K562 (cell line): ENCODE measurements at regions not wholly inside any gene's neighbourhood (a gene's known extent, or its start where the extent isn't known, plus 50 kb on each side); places are given as distances from the start of the nearest gene placed in this dataset.

Experiments
- ATAC-seq: fragments of 200-7000 bp; cut with Tn5 transposase; 3 replicates; pipeline ENCODE4 v1.9.1; 2020; ENCODE audit warnings: moderate library complexity
- BruUV-seq: library from RNA; stranded (reverse); fragments of 400-500 nt; replicated peaks from 2 replicates; lab custom pipeline; 2021; lab: Mats Ljungman, UMichigan
- CTCF ChIA-PET: fragments of 300-600 bp; formaldehyde crosslinking; extraction: SDS; loops from one replicate; lab custom pipeline; 2021; ENCODE audit warnings: low intra/inter-chr PET ratio; lab: Yijun Ruan, JAX
- POLR2A ChIA-PET: fragments of 300-600, 350-650 bp; sonication (Branson Sonifier 250); formaldehyde crosslinking; extraction: SDS; loops from one replicate; lab custom pipeline; 2021; ENCODE audit warnings: antibody characterized with exemption, inconsistent platforms; lab: Yijun Ruan, JAX
- DNase-seq, 4 experiments: peaks; one replicate each; pipeline versions ENCODE4 v3.0.0 to v3.0.0-alpha.2; 2011 to 2018; ENCODE audit warnings: low spot score in 3 of 4, mixed read lengths in 3 of 4; ENCODE audit errors: extremely low read depth in 1 of 4
- FAIRE-seq: peaks from 2 replicates; lab custom pipeline; 2011; peaks lifted over from hg19 to GRCh38; lab: Jason Lieb, UNC
- H2AFZ ChIP-seq: 2 replicates; pipeline ENCODE4 v1.6.0; 2011; ENCODE audit warnings: low read depth, low read length, control low read depth, inconsistent platforms
- H3K27ac ChIP-seq: fragments of 200-600 bp; 3 replicates; pipeline ENCODE4 v1.8.0; 2011; ENCODE audit warnings: low read depth, mild to moderate bottlenecking, control low read depth, inconsistent platforms, low read length, moderate library complexity, mixed read lengths; ENCODE audit errors: extremely low read depth
- H3K27me3 ChIP-seq, 2 experiments: fragments of 300-600 bp in 1 of 2; 2 replicates in 1 of 2; 3 replicates in 1 of 2; pipeline versions ENCODE4 v1.6.0 to v1.8.0; 2011; ENCODE audit warnings: inconsistent platforms in 2 of 2, low read length in 2 of 2, mild to moderate bottlenecking in 1 of 2, mixed read lengths in 1 of 2, moderate library complexity in 1 of 2; ENCODE audit not compliant: control insufficient read depth in 2 of 2, insufficient read depth in 2 of 2
- H3K36me3 ChIP-seq: fragments of 300-600 bp; 3 replicates; pipeline ENCODE4 v1.8.0; 2011; ENCODE audit warnings: mild to moderate bottlenecking, low read length, inconsistent platforms; ENCODE audit not compliant: control insufficient read depth, insufficient read depth
- H3K4me1 ChIP-seq, 2 experiments: fragments of 200-600 bp in 1 of 2; replicated peaks in 1 of 2; 2 replicates in 1 of 2; 3 replicates in 1 of 2; pipeline versions ENCODE4 v1.5.1 to v1.8.0; 2011; ENCODE audit warnings: inconsistent platforms in 2 of 2, low read length in 2 of 2, mild to moderate bottlenecking in 1 of 2, mixed read lengths in 1 of 2, moderate library complexity in 1 of 2; ENCODE audit not compliant: control insufficient read depth in 2 of 2, insufficient read depth in 2 of 2
- H3K4me2 ChIP-seq: 2 replicates; pipeline ENCODE4 v1.6.1; 2011; ENCODE audit warnings: low read length, control low read depth, inconsistent platforms, mixed read lengths; ENCODE audit not compliant: insufficient read depth
- H3K4me3 ChIP-seq: fragments of 200-600 bp; sonication (generic), shearing (Covaris generic); 2 replicates; pipeline ENCODE4 v1.5.1; 2016; ENCODE audit warnings: control low read depth, inconsistent platforms
- H3K79me2 ChIP-seq: fragments of 200-600 bp; 3 replicates; pipeline ENCODE4 v1.8.0; 2011; ENCODE audit warnings: low read length, inconsistent platforms; ENCODE audit not compliant: control insufficient read depth, insufficient read depth
- H3K9ac ChIP-seq, 2 experiments: 2 replicates each; pipeline versions ENCODE4 v1.6.0 to v1.6.1; 2011; ENCODE audit warnings: low read depth in 2 of 2, low read length in 2 of 2, control low read depth in 1 of 2, inconsistent platforms in 1 of 2, mild to moderate bottlenecking in 1 of 2, mixed read lengths in 1 of 2; ENCODE audit not compliant: insufficient read depth in 1 of 2
- H3K9me1 ChIP-seq: one replicate; pipeline ENCODE4 v1.6.0; 2011; ENCODE audit warnings: inconsistent platforms, mild to moderate bottlenecking, low read length, moderate library complexity; ENCODE audit not compliant: control insufficient read depth, insufficient read depth
- H3K9me3 ChIP-seq: replicated peaks from 2 replicates; pipeline ENCODE4 v1.5.1; 2011; ENCODE audit warnings: low read depth, low read length, inconsistent platforms; ENCODE audit not compliant: control insufficient read depth, insufficient read depth
- H4K20me1 ChIP-seq: replicated peaks from 2 replicates; pipeline ENCODE4 v1.6.1; 2011; ENCODE audit warnings: low read length, inconsistent platforms, mixed read lengths; ENCODE audit not compliant: control insufficient read depth, insufficient read depth
- DDX20 ChIP-seq: fragments of 450-650 bp; IDR thresholded peaks from 2 replicates; pipeline ENCODE4 v1.6.1; 2016; ENCODE audit warnings: missing genetic modification characterization, low read depth, mild to moderate bottlenecking, missing compliant biosample characterization, moderate library complexity
- KDM4B ChIP-seq, 2 experiments: fragments of 450-650 bp in 1 of 2; sonication (generic) in 1 of 2; IDR thresholded peaks; 2 replicates each; pipeline ENCODE4 v1.6.1; 2016 to 2017; ENCODE audit warnings: borderline replicate concordance in 2 of 2, antibody characterized with exemption in 1 of 2, low read depth in 1 of 2, mild to moderate bottlenecking in 1 of 2
- MEF2D ChIP-seq: conservative IDR thresholded peaks from 2 replicates; pipeline ENCODE4 v1.6.1; 2016; ENCODE audit warnings: low read depth, missing genetic modification characterization, missing compliant biosample characterization
- MIER1 ChIP-seq: fragments of 450-650 bp; IDR thresholded peaks from 2 replicates; pipeline ENCODE4 v1.6.1; 2016; ENCODE audit warnings: antibody characterized with exemption, mild to moderate bottlenecking, low read depth
- MNT ChIP-seq, 2 experiments: fragments of 450-650 bp; conservative IDR thresholded peaks; 2 replicates each; pipeline ENCODE4 v1.6.1; 2017; ENCODE audit warnings: mild to moderate bottlenecking in 2 of 2, moderate library complexity in 2 of 2
- NR2F6 ChIP-seq: fragments of 450-650 bp; formaldehyde crosslinking; IDR thresholded peaks from 2 replicates; pipeline ENCODE4 v1.4.0; 2020; ENCODE audit warnings: mild to moderate bottlenecking
- RBM17 ChIP-seq: fragments of 200-400 bp; formaldehyde crosslinking; IDR thresholded peaks from 2 replicates; pipeline ENCODE4 v1.6.1; 2017; ENCODE audit warnings: low read depth, mild to moderate bottlenecking, low read length, borderline replicate concordance
- SREBF2 ChIP-seq: sonication (generic); formaldehyde crosslinking; IDR thresholded peaks from 2 replicates; pipeline ENCODE4 v1.4.0; 2020; ENCODE audit warnings: mild to moderate bottlenecking, missing genetic modification reagents
- TCF7L2 ChIP-seq: fragments of 150-350 bp; IDR thresholded peaks from 2 replicates; pipeline ENCODE4 v1.6.1; 2016; ENCODE audit warnings: low read depth, mild to moderate bottlenecking, low read length, moderate library complexity
- TFAM ChIP-seq: fragments of 250-450 bp; sonication (Bioruptor Pico); conservative IDR thresholded peaks from 2 replicates; pipeline ENCODE4 v1.5.0; 2021; ENCODE audit warnings: mild to moderate bottlenecking, moderate library complexity
- TFAP4 ChIP-seq: sonication (generic); formaldehyde crosslinking; IDR thresholded peaks from 2 replicates; pipeline ENCODE4 v1.8.0; 2022; ENCODE audit warnings: missing genetic modification reagents, mild to moderate bottlenecking, moderate library complexity, borderline replicate concordance
- TOE1 ChIP-seq, 2 experiments: fragments of 450-650 bp in 1 of 2; sonication (generic) in 1 of 2; formaldehyde crosslinking in 1 of 2; IDR thresholded peaks; 2 replicates each; pipeline versions ENCODE4 v1.7.1 to v1.8.0; 2016 to 2022; ENCODE audit warnings: borderline replicate concordance in 2 of 2, mild to moderate bottlenecking in 2 of 2, antibody characterized with exemption in 1 of 2, inconsistent platforms in 1 of 2, low read depth in 1 of 2, missing genetic modification reagents in 1 of 2, moderate library complexity in 1 of 2
- XRCC3 ChIP-seq: fragments of 450-650 bp; IDR thresholded peaks from 2 replicates; pipeline ENCODE4 v1.6.1; 2017; ENCODE audit warnings: mild to moderate bottlenecking, moderate library complexity
- ZBTB17 ChIP-seq: fragments of 450-650 bp; formaldehyde crosslinking; IDR thresholded peaks from 2 replicates; pipeline ENCODE4 v1.4.0; 2020; ENCODE audit warnings: mild to moderate bottlenecking
- ZNF197 ChIP-seq: fragments of 200-800 bp; sonication (Bioruptor generic); IDR thresholded peaks from 2 replicates; pipeline ENCODE4 v1.6.1; 2016; ENCODE audit warnings: low read depth, missing genetic modification characterization, missing compliant biosample characterization
- ZNF57 ChIP-seq: fragments of 450-650 bp; formaldehyde crosslinking; IDR thresholded peaks from 2 replicates; pipeline ENCODE4 v1.4.0; 2020; ENCODE audit warnings: mild to moderate bottlenecking, moderate library complexity
- ZSCAN29 ChIP-seq: fragments of 450-650 bp; IDR thresholded peaks from 2 replicates; pipeline ENCODE4 v1.6.1; 2017
- WGBS: fragments of 100-300 bp; shearing (Covaris generic); methylation state at CpG from one replicate; pipeline ENCODE4 v1.1.6; 2016; ENCODE audit warnings: low coverage, mixed read lengths; ENCODE audit not compliant: insufficient coverage; ENCODE audit errors: missing lambda C conversion rate; 5-methylcytosine and 5-hydroxymethylcytosine counted together
- in situ Hi-C: fragments of 300-500 bp; cut with MboI; formaldehyde crosslinking; loops from 4 replicates; pipeline ENCODE4 v1.15.0; 2018; ENCODE audit warnings: inconsistent platforms, mixed read lengths
- intact Hi-C: fragments of 100-400 bp; cut with micrococcal nuclease; formaldehyde crosslinking; loops from 2 replicates; pipeline ENCODE4 v1.14.2; 2022
- TF ChIP-seq, protein P1 (sequence below): fragments of 250-450 bp; sonication (Bioruptor Pico); IDR thresholded peaks from 2 replicates; pipeline ENCODE4 v1.8.0; 2022; ENCODE audit warnings: inconsistent platforms

GRCh38 chr18:27709344-27709743, 467.6 kb downstream of the CDH2 start:
- no peaks in the 10 kb centered on the region for H3K4me1 ChIP-seq
- in situ Hi-C loops, result no loop called here
- CTCF ChIA-PET, result no interaction called here

More at GRCh38 chr18:27709344-27709743, 467.6 kb downstream of the CDH2 start:
- Histone ChIP-seq H3K27ac (no peak overlapping the region), H3K9me3 (no peaks in the 10 kb centered on the region), H3K36me3 (no peaks in the 10 kb centered on the region), H4K20me1 (no peaks in the 10 kb centered on the region), H3K4me3 (no peak overlapping the region), H3K9ac (no peak overlapping the region), H3K79me2 (no peaks in the 10 kb centered on the region), H3K4me2 (no peak overlapping the region), H3K27me3 (no peaks in the 10 kb centered on the region), H2AFZ (no peak overlapping the region), H3K9me1 (no peaks in the 10 kb centered on the region)
- WGBS, result 0% methylated on average over 1 of the region's 1 CpG
- no peak for FAIRE-seq
- intact Hi-C loops, result no loop called here
- TF ChIP-seq KDM4B (IDR thresholded peaks at IDR 0.05; ENCODE audit: borderline replicate concordance in 2 of 2, low read depth in 1 of 2) (no peak), NR2F6 (no peak), ZNF197 (CRISPR knock-in tag) (no peak), MEF2D (tag) (no peak), TFAM (CRISPR knock-in tag) (no peak), TOE1 (IDR thresholded peaks at IDR 0.05; ENCODE audit: borderline replicate concordance) (no peak), TOE1 (CRISPR knock-in tag; IDR thresholded peaks at IDR 0.05; ENCODE audit: borderline replicate concordance, low read depth) (no peak), RBM17 (no peak), ZSCAN29 (no peak), TFAP4 (CRISPR knock-in tag) (no peak), SREBF2 (CRISPR knock-in tag) (no peak), ZNF57 (CRISPR knock-in tag) (no peak), ZBTB17 (CRISPR knock-in tag) (no peak), MIER1 (no peak), DDX20 (tag) (no peak), TCF7L2 (no peak), XRCC3 (no peak), MNT (conservative IDR thresholded peaks at IDR 0.05) (no peak)
- TF ChIP-seq, protein P1, sequence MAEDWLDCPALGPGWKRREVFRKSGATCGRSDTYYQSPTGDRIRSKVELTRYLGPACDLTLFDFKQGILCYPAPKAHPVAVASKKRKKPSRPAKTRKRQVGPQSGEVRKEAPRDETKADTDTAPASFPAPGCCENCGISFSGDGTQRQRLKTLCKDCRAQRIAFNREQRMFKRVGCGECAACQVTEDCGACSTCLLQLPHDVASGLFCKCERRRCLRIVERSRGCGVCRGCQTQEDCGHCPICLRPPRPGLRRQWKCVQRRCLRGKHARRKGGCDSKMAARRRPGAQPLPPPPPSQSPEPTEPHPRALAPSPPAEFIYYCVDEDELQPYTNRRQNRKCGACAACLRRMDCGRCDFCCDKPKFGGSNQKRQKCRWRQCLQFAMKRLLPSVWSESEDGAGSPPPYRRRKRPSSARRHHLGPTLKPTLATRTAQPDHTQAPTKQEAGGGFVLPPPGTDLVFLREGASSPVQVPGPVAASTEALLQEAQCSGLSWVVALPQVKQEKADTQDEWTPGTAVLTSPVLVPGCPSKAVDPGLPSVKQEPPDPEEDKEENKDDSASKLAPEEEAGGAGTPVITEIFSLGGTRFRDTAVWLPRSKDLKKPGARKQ (CRISPR knock-in tag), result no peak
- BruUV-seq, result no TSS peak
- no peak for DNase-seq
- POLR2A ChIA-PET, result no interaction called here
- ATAC-seq, result no peak
